ENCODE measurements at regions not wholly inside any gene's neighbourhood (a gene's known extent, or its start where the extent isn't known, plus 50 kb on each side); places are given as distances from the start of the nearest gene placed in this dataset.

DNA sequence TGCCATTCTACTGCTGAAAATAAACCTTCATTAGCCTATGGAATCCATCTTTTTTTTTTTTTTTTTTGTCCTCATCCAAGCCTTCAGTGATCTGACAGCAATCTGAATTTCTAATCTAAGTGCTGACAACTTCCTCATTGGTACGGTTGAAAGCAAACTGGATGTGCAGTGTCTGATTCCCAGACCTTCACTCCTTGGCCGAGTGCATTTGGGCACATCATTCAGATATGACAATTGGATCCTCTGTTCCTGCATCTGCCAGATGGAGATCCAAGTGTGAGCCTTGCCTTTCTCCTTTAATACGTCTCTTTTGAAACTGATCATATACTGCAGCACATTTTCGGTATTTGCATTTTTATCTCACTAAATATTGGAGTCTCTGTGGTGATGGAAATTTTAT, 713.1 kb downstream of the DCDC2C start:
- no peak for TF ChIP-seq TAF1 (IDR thresholded peaks at IDR 0.05; ENCODE audit: borderline replicate concordance, insufficient read depth, low read length)
- TF ChIP-seq POLR2AphosphoS5 (IDR thresholded peaks at IDR 0.05; ENCODE audit: low read depth, low read length) = no peak
- no peak for TF ChIP-seq SIN3A (IDR thresholded peaks at IDR 0.05; ENCODE audit: borderline replicate concordance, insufficient read depth, low read length)
- TF ChIP-seq REST (IDR thresholded peaks at IDR 0.05; ENCODE audit: insufficient read depth in 1 of 2, low read depth in 2 of 2, low read length in 2 of 2) = no peak
- TF ChIP-seq FOXP2 (optimal IDR thresholded peaks at IDR 0.05; ENCODE audit: borderline replicate concordance, extremely low read depth, extremely low read length, insufficient read depth) = no peak
